K562 (cell line): ENCODE measurements at regions not wholly inside any gene's neighbourhood (a gene's known extent, or its start where the extent isn't known, plus 50 kb on each side); places are given as distances from the start of the nearest gene placed in this dataset.
"Not testable (repeated sequence)": the region's sequence is repeated elsewhere in the genome, so short reads cannot be mapped to it uniquely, and the experiment has no call there.

Experiments
- CHD2 ChIP-seq: IDR thresholded peaks from 2 replicates; pipeline ENCODE4 v1.6.1; 2011; ENCODE audit warnings: low read depth, low read length
- FIP1L1 ChIP-seq: fragments of 200-400 bp; formaldehyde crosslinking; IDR thresholded peaks from 2 replicates; pipeline ENCODE4 v1.6.1; 2018; ENCODE audit warnings: mild to moderate bottlenecking, low read depth, low read length; ENCODE audit not compliant: poor library complexity, severe bottlenecking
- GATA2 ChIP-seq: sonication (generic); formaldehyde crosslinking; IDR thresholded peaks from 2 replicates; pipeline ENCODE4 v1.4.0; 2020; ENCODE audit warnings: mild to moderate bottlenecking, missing genetic modification reagents
- HBP1 ChIP-seq: fragments of 450-650 bp; formaldehyde crosslinking; IDR thresholded peaks from 2 replicates; pipeline ENCODE4 v1.4.0; 2022; ENCODE audit warnings: missing genetic modification characterization
- MAX ChIP-seq: sonication (generic); formaldehyde crosslinking; IDR thresholded peaks from 2 replicates; pipeline ENCODE4 v1.9.0; 2022; ENCODE audit warnings: mild to moderate bottlenecking, missing genetic modification reagents
- PCBP2 ChIP-seq: fragments of 200-400 bp; formaldehyde crosslinking; IDR thresholded peaks from 2 replicates; pipeline ENCODE4 v1.6.1; 2018; ENCODE audit warnings: low read length, low read depth, mild to moderate bottlenecking, moderate library complexity; ENCODE audit not compliant: poor library complexity, severe bottlenecking
- POLR2A ChIP-seq: fragments of 450-650 bp; conservative IDR thresholded peaks from 2 replicates; pipeline ENCODE4 v1.6.1; 2016
- RAD21 ChIP-seq, 2 experiments: fragments of 250-450 bp in 1 of 2; fragments of 450-650 bp in 1 of 2; sonication (Bioruptor Pico) in 1 of 2; formaldehyde crosslinking in 1 of 2; IDR thresholded peaks in 1 of 2; conservative IDR thresholded peaks in 1 of 2; 2 replicates each; pipeline versions ENCODE4 v1.4.0 to v1.8.0; 2020 to 2022; ENCODE audit warnings: mild to moderate bottlenecking in 2 of 2, moderate library complexity in 1 of 2
- TF ChIP-seq, protein P1 (sequence below): sonication (generic); formaldehyde crosslinking; IDR thresholded peaks from 2 replicates; pipeline ENCODE4 v1.8.0; 2022; ENCODE audit warnings: mild to moderate bottlenecking, low read depth, missing genetic modification reagents
- TF ChIP-seq, protein P2 (sequence below), 3 experiments: IDR thresholded peaks in 2 of 3; conservative IDR thresholded peaks in 1 of 3; 2 replicates each; pipeline ENCODE4 v1.5.1; 2011 to 2012; ENCODE audit warnings: low read length in 3 of 3, mild to moderate bottlenecking in 3 of 3, control low read depth in 2 of 3, improper control_type of control experiment in 1 of 3, inconsistent platforms in 1 of 3, low read depth in 1 of 3, mixed read lengths in 1 of 3, moderate library complexity in 1 of 3; ENCODE audit not compliant: insufficient read depth in 2 of 3

GRCh38 chr1:83271834-83272233, 727.1 kb downstream of the TTLL7 start:
- TF ChIP-seq GATA2 (CRISPR knock-in tag); POLR2A; HBP1 (CRISPR knock-in tag); PCBP2; MAX (CRISPR knock-in tag); RAD21 (CRISPR knock-in tag; conservative IDR thresholded peaks at IDR 0.05 in 1 of 2, IDR thresholded peaks at IDR 0.05 in 1 of 2); FIP1L1; CHD2: not testable (repeated sequence)
- TF ChIP-seq, protein P1, sequence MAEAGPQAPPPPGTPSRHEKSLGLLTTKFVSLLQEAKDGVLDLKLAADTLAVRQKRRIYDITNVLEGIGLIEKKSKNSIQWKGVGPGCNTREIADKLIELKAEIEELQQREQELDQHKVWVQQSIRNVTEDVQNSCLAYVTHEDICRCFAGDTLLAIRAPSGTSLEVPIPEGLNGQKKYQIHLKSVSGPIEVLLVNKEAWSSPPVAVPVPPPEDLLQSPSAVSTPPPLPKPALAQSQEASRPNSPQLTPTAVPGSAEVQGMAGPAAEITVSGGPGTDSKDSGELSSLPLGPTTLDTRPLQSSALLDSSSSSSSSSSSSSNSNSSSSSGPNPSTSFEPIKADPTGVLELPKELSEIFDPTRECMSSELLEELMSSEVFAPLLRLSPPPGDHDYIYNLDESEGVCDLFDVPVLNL (CRISPR knock-in tag) = not testable (repeated sequence)
- TF ChIP-seq, protein P2, sequence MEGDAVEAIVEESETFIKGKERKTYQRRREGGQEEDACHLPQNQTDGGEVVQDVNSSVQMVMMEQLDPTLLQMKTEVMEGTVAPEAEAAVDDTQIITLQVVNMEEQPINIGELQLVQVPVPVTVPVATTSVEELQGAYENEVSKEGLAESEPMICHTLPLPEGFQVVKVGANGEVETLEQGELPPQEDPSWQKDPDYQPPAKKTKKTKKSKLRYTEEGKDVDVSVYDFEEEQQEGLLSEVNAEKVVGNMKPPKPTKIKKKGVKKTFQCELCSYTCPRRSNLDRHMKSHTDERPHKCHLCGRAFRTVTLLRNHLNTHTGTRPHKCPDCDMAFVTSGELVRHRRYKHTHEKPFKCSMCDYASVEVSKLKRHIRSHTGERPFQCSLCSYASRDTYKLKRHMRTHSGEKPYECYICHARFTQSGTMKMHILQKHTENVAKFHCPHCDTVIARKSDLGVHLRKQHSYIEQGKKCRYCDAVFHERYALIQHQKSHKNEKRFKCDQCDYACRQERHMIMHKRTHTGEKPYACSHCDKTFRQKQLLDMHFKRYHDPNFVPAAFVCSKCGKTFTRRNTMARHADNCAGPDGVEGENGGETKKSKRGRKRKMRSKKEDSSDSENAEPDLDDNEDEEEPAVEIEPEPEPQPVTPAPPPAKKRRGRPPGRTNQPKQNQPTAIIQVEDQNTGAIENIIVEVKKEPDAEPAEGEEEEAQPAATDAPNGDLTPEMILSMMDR (IDR thresholded peaks at IDR 0.05 in 2 of 3, conservative IDR thresholded peaks at IDR 0.05 in 1 of 3; ENCODE audit: insufficient read depth in 2 of 3, low read depth in 1 of 3, low read length in 3 of 3) = not testable (repeated sequence)
